Chondrocyte (in vitro differentiated cells): ENCODE measurements at regions not wholly inside any gene's neighbourhood (a gene's known extent, or its start where the extent isn't known, plus 50 kb on each side); places are given as distances from the start of the nearest gene placed in this dataset.

Experiments
- DNase-seq: peaks from one replicate; pipeline ENCODE4 v3.0.0; 2021; ENCODE audit warnings: mixed read lengths, low spot score
- H3K27ac Mint-ChIP-seq: one replicate; pipeline ENCODE4 v1.8.0; 2021; ENCODE audit warnings: mild to moderate bottlenecking, moderate library complexity, mixed read lengths; ENCODE audit not compliant: unreplicated experiment
- H3K27me3 Mint-ChIP-seq: 2 replicates; pipeline ENCODE4 v1.8.0; 2021; ENCODE audit warnings: low read depth, mixed read lengths
- H3K36me3 Mint-ChIP-seq: 2 replicates; pipeline ENCODE4 v1.8.0; 2021; ENCODE audit warnings: low read depth, mixed read lengths
- H3K4me1 Mint-ChIP-seq: 2 replicates; pipeline ENCODE4 v1.8.0; 2021; ENCODE audit warnings: low read depth, mild to moderate bottlenecking, mixed read lengths
- H3K4me3 Mint-ChIP-seq: one replicate; pipeline ENCODE4 v1.8.0; 2021; ENCODE audit warnings: mild to moderate bottlenecking, moderate library complexity, mixed read lengths; ENCODE audit not compliant: unreplicated experiment
- H3K9me3 Mint-ChIP-seq: 2 replicates; pipeline ENCODE4 v1.8.0; 2021; ENCODE audit warnings: low read depth, mixed read lengths
- CTCF ChIP-seq: fragments of 200-600 bp; sonication (generic); IDR thresholded peaks from 2 replicates; pipeline ENCODE4 v1.5.0; 2021; ENCODE audit warnings: antibody characterized with exemption, mild to moderate bottlenecking, moderate library complexity

GRCh38 chr17:71071041-71071440, 901.7 kb downstream of the KCNJ2 start:
- no peak for DNase-seq
- Mint-ChIP-seq H3K4me3 (no peak overlapping the region), H3K36me3 (no peaks in the 10 kb centered on the region), H3K9me3 (peaks cover 3% of the 10 kb centered on the region), H3K27ac (no peak overlapping the region), H3K27me3 (no peaks in the 10 kb centered on the region), H3K4me1 (peaks cover 9% of the 10 kb centered on the region)
- no peak for TF ChIP-seq CTCF

- Mint-ChIP-seq H3K4me1 (peaks cover 8% of the 10 kb centered on the region), H3K27me3 (no peaks in the 10 kb centered on the region), H3K4me3 (no peak overlapping the region), H3K27ac (peak overlapping the region; percentile 66), H3K9me3 (peaks cover 3% of the 10 kb centered on the region), H3K36me3 (no peaks in the 10 kb centered on the region)
- no peak for DNase-seq
- no peak for TF ChIP-seq CTCF
These were observed 902.5 kb downstream of the KCNJ2 start for GRCh38 chr17:71071837-71072236.

GRCh38 chr17:71080937-71081336, 911.6 kb downstream of the KCNJ2 start:
- Mint-ChIP-seq H3K9me3 (no peaks in the 10 kb centered on the region), H3K4me1 (peaks cover 2% of the 10 kb centered on the region), H3K27ac (no peak overlapping the region), H3K27me3 (no peaks in the 10 kb centered on the region), H3K36me3 (no peaks in the 10 kb centered on the region), H3K4me3 (no peak overlapping the region)
- DNase-seq, result no peak
- TF ChIP-seq CTCF, result no peak

GRCh38 chr17:71081666-71082065, 912.3 kb downstream of the KCNJ2 start:
- no peak for TF ChIP-seq CTCF
- DNase-seq, result no peak
- no peak overlapping the region for H3K4me3 Mint-ChIP-seq
- H3K36me3 Mint-ChIP-seq, result no peaks in the 10 kb centered on the region
- H3K4me1 Mint-ChIP-seq, result peaks cover 8% of the 10 kb centered on the region
- H3K9me3 Mint-ChIP-seq, result no peaks in the 10 kb centered on the region
- H3K27me3 Mint-ChIP-seq, result no peaks in the 10 kb centered on the region
- no peak overlapping the region for H3K27ac Mint-ChIP-seq

- no peak for DNase-seq
- Mint-ChIP-seq H3K27me3 (no peaks in the 10 kb centered on the region), H3K36me3 (no peaks in the 10 kb centered on the region), H3K27ac (no peak overlapping the region), H3K4me1 (peaks cover 8% of the 10 kb centered on the region), H3K4me3 (no peak overlapping the region), H3K9me3 (no peaks in the 10 kb centered on the region)
- TF ChIP-seq CTCF, result peak; percentile 70
These were observed 914.9 kb downstream of the KCNJ2 start for GRCh38 chr17:71084219-71084618.
